WTC11 (cell line): ENCODE measurements at regions not wholly inside any gene's neighbourhood (a gene's known extent, or its start where the extent isn't known, plus 50 kb on each side); places are given as distances from the start of the nearest gene placed in this dataset.

Experiments
- AR ChIP-seq: fragments of 250-450 bp; sonication (Bioruptor Pico); IDR thresholded peaks from 2 replicates; pipeline ENCODE4 v1.9.0; 2021; ENCODE audit warnings: mild to moderate bottlenecking
- CBFB ChIP-seq: sonication (generic); formaldehyde crosslinking; IDR thresholded peaks from 2 replicates; pipeline ENCODE4 v1.8.1; 2022; ENCODE audit warnings: mild to moderate bottlenecking, low read depth, missing genetic modification reagents
- ESRRA ChIP-seq: sonication (generic); formaldehyde crosslinking; IDR thresholded peaks from 2 replicates; pipeline ENCODE4 v1.8.1; 2022; ENCODE audit warnings: mild to moderate bottlenecking, missing genetic modification reagents, borderline replicate concordance
- JUN ChIP-seq: sonication (generic); formaldehyde crosslinking; IDR thresholded peaks from 2 replicates; pipeline ENCODE4 v1.8.0; 2023; ENCODE audit warnings: mild to moderate bottlenecking, missing genetic modification reagents
- NR2C2 ChIP-seq: sonication (generic); formaldehyde crosslinking; IDR thresholded peaks from 2 replicates; pipeline ENCODE4 v1.8.0; 2022; ENCODE audit warnings: mild to moderate bottlenecking, missing genetic modification reagents
- TCF7 ChIP-seq: sonication (generic); formaldehyde crosslinking; IDR thresholded peaks from 2 replicates; pipeline ENCODE4 v1.8.0; 2022; ENCODE audit warnings: mild to moderate bottlenecking, low read depth, missing genetic modification reagents, moderate library complexity
- TP53 ChIP-seq: sonication (generic); formaldehyde crosslinking; IDR thresholded peaks from 2 replicates; pipeline ENCODE4 v1.8.1; 2023; ENCODE audit warnings: mild to moderate bottlenecking, missing genetic modification reagents
- TF ChIP-seq, protein P1 (sequence below): sonication (generic); formaldehyde crosslinking; IDR thresholded peaks from 2 replicates; pipeline ENCODE4 v1.8.1; 2022; ENCODE audit warnings: low read depth, missing genetic modification reagents, borderline replicate concordance
- TF ChIP-seq, protein P2 (sequence below): sonication (generic); formaldehyde crosslinking; IDR thresholded peaks from 2 replicates; pipeline ENCODE4 v1.8.1; 2023; ENCODE audit warnings: mild to moderate bottlenecking, missing genetic modification reagents, moderate library complexity

DNA sequence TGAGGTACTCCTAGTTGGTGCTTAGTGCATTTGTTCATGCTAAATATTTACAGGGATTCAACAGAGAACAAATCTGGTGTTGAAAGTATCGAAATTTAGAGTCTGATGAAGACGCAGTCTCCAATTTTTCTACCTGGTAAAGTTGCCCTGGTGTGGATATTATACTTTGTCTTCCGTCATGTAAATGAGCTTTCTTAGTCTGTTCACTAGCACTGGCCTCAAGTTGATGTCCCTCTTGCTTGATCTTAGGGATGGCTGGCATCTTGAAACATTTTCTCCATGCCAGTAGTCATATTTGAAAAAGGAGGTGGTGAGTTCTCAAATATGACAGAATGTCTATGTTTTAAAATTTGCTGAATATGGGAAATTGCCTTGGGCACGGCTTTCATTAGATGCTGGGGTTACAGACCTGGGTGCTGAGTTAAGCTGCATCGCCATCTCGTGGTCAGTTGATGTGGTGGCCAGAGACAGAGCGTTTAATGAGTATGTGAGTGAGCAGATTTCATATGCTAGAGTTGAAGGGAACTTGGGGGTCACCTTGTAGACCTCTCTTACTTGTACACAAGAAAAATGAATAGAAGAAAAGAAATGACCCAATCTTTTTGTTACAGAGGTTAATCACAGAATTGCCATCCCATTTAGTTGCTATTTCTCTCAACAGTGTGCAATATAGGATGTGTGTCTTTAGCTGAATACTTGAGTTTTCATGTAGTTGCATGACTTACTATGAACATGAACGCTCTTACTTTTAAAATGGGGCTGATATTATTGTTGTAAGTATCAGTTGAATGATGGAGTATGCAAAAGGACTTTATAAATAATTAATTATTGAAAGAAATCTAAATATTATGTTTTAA, 172.8 kb upstream of the DCN start:
- TF ChIP-seq AR (CRISPR knock-in tag) (no peak), TP53 (CRISPR knock-in tag) (no peak), JUN (CRISPR knock-in tag) (no peak), TCF7 (CRISPR knock-in tag) (no peak), ESRRA (no peak), CBFB (no peak), NR2C2 (CRISPR knock-in tag) (no peak)
- TF ChIP-seq, protein P1, sequence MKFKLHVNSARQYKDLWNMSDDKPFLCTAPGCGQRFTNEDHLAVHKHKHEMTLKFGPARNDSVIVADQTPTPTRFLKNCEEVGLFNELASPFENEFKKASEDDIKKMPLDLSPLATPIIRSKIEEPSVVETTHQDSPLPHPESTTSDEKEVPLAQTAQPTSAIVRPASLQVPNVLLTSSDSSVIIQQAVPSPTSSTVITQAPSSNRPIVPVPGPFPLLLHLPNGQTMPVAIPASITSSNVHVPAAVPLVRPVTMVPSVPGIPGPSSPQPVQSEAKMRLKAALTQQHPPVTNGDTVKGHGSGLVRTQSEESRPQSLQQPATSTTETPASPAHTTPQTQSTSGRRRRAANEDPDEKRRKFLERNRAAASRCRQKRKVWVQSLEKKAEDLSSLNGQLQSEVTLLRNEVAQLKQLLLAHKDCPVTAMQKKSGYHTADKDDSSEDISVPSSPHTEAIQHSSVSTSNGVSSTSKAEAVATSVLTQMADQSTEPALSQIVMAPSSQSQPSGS (CRISPR knock-in tag): no peak
- TF ChIP-seq, protein P2, sequence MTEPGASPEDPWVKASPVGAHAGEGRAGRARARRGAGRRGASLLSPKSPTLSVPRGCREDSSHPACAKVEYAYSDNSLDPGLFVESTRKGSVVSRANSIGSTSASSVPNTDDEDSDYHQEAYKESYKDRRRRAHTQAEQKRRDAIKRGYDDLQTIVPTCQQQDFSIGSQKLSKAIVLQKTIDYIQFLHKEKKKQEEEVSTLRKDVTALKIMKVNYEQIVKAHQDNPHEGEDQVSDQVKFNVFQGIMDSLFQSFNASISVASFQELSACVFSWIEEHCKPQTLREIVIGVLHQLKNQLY (CRISPR knock-in tag): no peak
